K562 (cell line): ENCODE measurements at regions not wholly inside any gene's neighbourhood (a gene's known extent, or its start where the extent isn't known, plus 50 kb on each side); places are given as distances from the start of the nearest gene placed in this dataset.
"Not testable (repeated sequence)": the region's sequence is repeated elsewhere in the genome, so short reads cannot be mapped to it uniquely, and the experiment has no call there.

ENCODE experiments used
- ATAC-seq: fragments of 200-7000 bp; cut with Tn5 transposase; 3 replicates; pipeline ENCODE4 v1.9.1; 2020; ENCODE audit warnings: moderate library complexity
- BruUV-seq: library from RNA; stranded (reverse); fragments of 400-500 nt; replicated peaks from 2 replicates; lab custom pipeline; 2021; lab: Mats Ljungman, UMichigan
- CTCF ChIA-PET: fragments of 300-600 bp; formaldehyde crosslinking; extraction: SDS; loops from one replicate; lab custom pipeline; 2021; ENCODE audit warnings: low intra/inter-chr PET ratio; lab: Yijun Ruan, JAX
- POLR2A ChIA-PET: fragments of 300-600, 350-650 bp; sonication (Branson Sonifier 250); formaldehyde crosslinking; extraction: SDS; loops from one replicate; lab custom pipeline; 2021; ENCODE audit warnings: antibody characterized with exemption, inconsistent platforms; lab: Yijun Ruan, JAX
- DNase-seq, 4 experiments: peaks; one replicate each; pipeline versions ENCODE4 v3.0.0 to v3.0.0-alpha.2; 2011 to 2018; ENCODE audit warnings: low spot score in 3 of 4, mixed read lengths in 3 of 4; ENCODE audit errors: extremely low read depth in 1 of 4
- FAIRE-seq: peaks from 2 replicates; lab custom pipeline; 2011; peaks lifted over from hg19 to GRCh38; lab: Jason Lieb, UNC
- H2AFZ ChIP-seq: 2 replicates; pipeline ENCODE4 v1.6.0; 2011; ENCODE audit warnings: low read depth, low read length, control low read depth, inconsistent platforms
- H3K27ac ChIP-seq: fragments of 200-600 bp; 3 replicates; pipeline ENCODE4 v1.8.0; 2011; ENCODE audit warnings: low read depth, mild to moderate bottlenecking, control low read depth, inconsistent platforms, low read length, moderate library complexity, mixed read lengths; ENCODE audit errors: extremely low read depth
- H3K27me3 ChIP-seq, 2 experiments: fragments of 300-600 bp in 1 of 2; 2 replicates in 1 of 2; 3 replicates in 1 of 2; pipeline versions ENCODE4 v1.6.0 to v1.8.0; 2011; ENCODE audit warnings: inconsistent platforms in 2 of 2, low read length in 2 of 2, mild to moderate bottlenecking in 1 of 2, mixed read lengths in 1 of 2, moderate library complexity in 1 of 2; ENCODE audit not compliant: control insufficient read depth in 2 of 2, insufficient read depth in 2 of 2
- H3K36me3 ChIP-seq: fragments of 300-600 bp; 3 replicates; pipeline ENCODE4 v1.8.0; 2011; ENCODE audit warnings: mild to moderate bottlenecking, low read length, inconsistent platforms; ENCODE audit not compliant: control insufficient read depth, insufficient read depth
- H3K4me1 ChIP-seq, 2 experiments: fragments of 200-600 bp in 1 of 2; replicated peaks in 1 of 2; 2 replicates in 1 of 2; 3 replicates in 1 of 2; pipeline versions ENCODE4 v1.5.1 to v1.8.0; 2011; ENCODE audit warnings: inconsistent platforms in 2 of 2, low read length in 2 of 2, mild to moderate bottlenecking in 1 of 2, mixed read lengths in 1 of 2, moderate library complexity in 1 of 2; ENCODE audit not compliant: control insufficient read depth in 2 of 2, insufficient read depth in 2 of 2
- H3K4me2 ChIP-seq: 2 replicates; pipeline ENCODE4 v1.6.1; 2011; ENCODE audit warnings: low read length, control low read depth, inconsistent platforms, mixed read lengths; ENCODE audit not compliant: insufficient read depth
- H3K4me3 ChIP-seq: fragments of 200-600 bp; sonication (generic), shearing (Covaris generic); 2 replicates; pipeline ENCODE4 v1.5.1; 2016; ENCODE audit warnings: control low read depth, inconsistent platforms
- H3K79me2 ChIP-seq: fragments of 200-600 bp; 3 replicates; pipeline ENCODE4 v1.8.0; 2011; ENCODE audit warnings: low read length, inconsistent platforms; ENCODE audit not compliant: control insufficient read depth, insufficient read depth
- H3K9ac ChIP-seq, 2 experiments: 2 replicates each; pipeline versions ENCODE4 v1.6.0 to v1.6.1; 2011; ENCODE audit warnings: low read depth in 2 of 2, low read length in 2 of 2, control low read depth in 1 of 2, inconsistent platforms in 1 of 2, mild to moderate bottlenecking in 1 of 2, mixed read lengths in 1 of 2; ENCODE audit not compliant: insufficient read depth in 1 of 2
- H3K9me1 ChIP-seq: one replicate; pipeline ENCODE4 v1.6.0; 2011; ENCODE audit warnings: inconsistent platforms, mild to moderate bottlenecking, low read length, moderate library complexity; ENCODE audit not compliant: control insufficient read depth, insufficient read depth
- H3K9me3 ChIP-seq: replicated peaks from 2 replicates; pipeline ENCODE4 v1.5.1; 2011; ENCODE audit warnings: low read depth, low read length, inconsistent platforms; ENCODE audit not compliant: control insufficient read depth, insufficient read depth
- H4K20me1 ChIP-seq: replicated peaks from 2 replicates; pipeline ENCODE4 v1.6.1; 2011; ENCODE audit warnings: low read length, inconsistent platforms, mixed read lengths; ENCODE audit not compliant: control insufficient read depth, insufficient read depth
- BCL6 ChIP-seq: fragments of 250-450 bp; sonication (Bioruptor Pico); IDR thresholded peaks from 2 replicates; pipeline ENCODE4 v1.4.0; 2020
- C11orf30 ChIP-seq: fragments of 450-650 bp; IDR thresholded peaks from 2 replicates; pipeline ENCODE4 v1.6.1; 2016; ENCODE audit warnings: low read depth, mild to moderate bottlenecking
- FOXK2 ChIP-seq, 2 experiments: fragments of 450-650 bp; IDR thresholded peaks in 1 of 2; conservative IDR thresholded peaks in 1 of 2; 2 replicates each; pipeline ENCODE4 v1.6.1; 2016; ENCODE audit warnings: low read depth in 2 of 2, mild to moderate bottlenecking in 1 of 2
- HDAC1 ChIP-seq, 2 experiments: fragments of 450-650 bp; IDR thresholded peaks; 2 replicates each; pipeline ENCODE4 v1.6.1; 2016 to 2017; ENCODE audit warnings: inconsistent platforms in 1 of 2, mild to moderate bottlenecking in 1 of 2, moderate library complexity in 1 of 2
- KDM1A ChIP-seq, 2 experiments: fragments of 450-650 bp; IDR thresholded peaks; 2 replicates each; pipeline ENCODE4 v1.6.1; 2016; ENCODE audit warnings: mild to moderate bottlenecking in 2 of 2
- KHSRP ChIP-seq: fragments of 450-650 bp; IDR thresholded peaks from 2 replicates; pipeline ENCODE4 v1.6.1; 2017
- NFIC ChIP-seq: fragments of 450-650 bp; IDR thresholded peaks from 2 replicates; pipeline ENCODE4 v1.6.1; 2017; ENCODE audit warnings: mild to moderate bottlenecking, inconsistent platforms
- NFIX ChIP-seq: fragments of 250-450 bp; sonication (Bioruptor Pico); IDR thresholded peaks from 2 replicates; pipeline ENCODE4 v1.4.0; 2020; ENCODE audit warnings: low read depth, mild to moderate bottlenecking, moderate library complexity
- NRF1 ChIP-seq, 2 experiments: fragments of 450-650 bp; IDR thresholded peaks in 1 of 2; conservative IDR thresholded peaks in 1 of 2; 2 replicates each; pipeline ENCODE4 v1.6.1; 2014; ENCODE audit warnings: mild to moderate bottlenecking in 2 of 2
- ZKSCAN3 ChIP-seq: fragments of 250-450 bp; sonication (Bioruptor Pico); IDR thresholded peaks from 2 replicates; pipeline ENCODE4 v1.4.0; 2020
- WGBS: fragments of 100-300 bp; shearing (Covaris generic); methylation state at CpG from one replicate; pipeline ENCODE4 v1.1.6; 2016; ENCODE audit warnings: low coverage, mixed read lengths; ENCODE audit not compliant: insufficient coverage; ENCODE audit errors: missing lambda C conversion rate; 5-methylcytosine and 5-hydroxymethylcytosine counted together
- in situ Hi-C: fragments of 300-500 bp; cut with MboI; formaldehyde crosslinking; loops from 4 replicates; pipeline ENCODE4 v1.15.0; 2018; ENCODE audit warnings: inconsistent platforms, mixed read lengths
- intact Hi-C: fragments of 100-400 bp; cut with micrococcal nuclease; formaldehyde crosslinking; loops from 2 replicates; pipeline ENCODE4 v1.14.2; 2022
- TF ChIP-seq, protein P1 (sequence below): sonication (generic); formaldehyde crosslinking; IDR thresholded peaks from 2 replicates; pipeline ENCODE4 v1.8.1; 2023; ENCODE audit warnings: mild to moderate bottlenecking, missing genetic modification reagents

DNA sequence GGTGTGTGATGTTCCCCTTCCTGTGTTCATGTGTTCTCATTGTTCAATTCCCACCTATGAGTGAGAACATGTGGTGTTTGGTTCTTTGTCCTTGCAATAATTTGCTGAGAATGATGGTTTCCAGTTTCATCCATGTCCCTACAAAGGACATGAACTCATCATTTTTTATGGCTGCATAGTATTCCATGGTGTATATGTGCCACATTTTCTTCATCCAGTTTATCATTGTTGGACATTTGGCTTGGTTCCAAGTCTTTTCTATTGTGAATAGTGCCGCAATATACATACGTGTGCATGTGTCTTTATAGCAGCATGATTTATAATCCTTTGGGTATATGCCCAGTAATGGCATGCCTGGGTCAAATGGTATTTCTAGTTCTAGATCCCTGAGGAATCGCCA is 197.5 kb downstream of the ESM1 start:
- H3K4me3 ChIP-seq, H4K20me1 ChIP-seq, DNase-seq: not testable (repeated sequence)
- TF ChIP-seq NFIX: peak; percentile 12; the same call in 1 of the 2 replicates
- TF ChIP-seq NFIC: peak; percentile 65
- TF ChIP-seq KDM1A (IDR thresholded peaks at IDR 0.05): 0 out of 4 replicates have a peak, but pooled peaks of 1 of the 2 experiments have one; percentile 27
- TF ChIP-seq, all 486 proteins: peak for 3; not testable (repeated sequence) for 483
- H3K79me2 ChIP-seq, ATAC-seq, H3K36me3 ChIP-seq, BruUV-seq, H2AFZ ChIP-seq, H3K4me2 ChIP-seq, H3K27me3 ChIP-seq, H3K9ac ChIP-seq, H3K9me1 ChIP-seq, H3K27ac ChIP-seq, FAIRE-seq, in situ Hi-C loops, H3K9me3 ChIP-seq, CTCF ChIA-PET, POLR2A ChIA-PET: not testable (repeated sequence)
- intact Hi-C loops: loop anchor here (5.0 kb wide), 2 partner anchors 46 to 271 kb away; partner anchors contain the start of gene SNX18
- peaks cover 9 to 16% of the 10 kb centered on the region in 2 experiments for H3K4me1 ChIP-seq
- 31% methylated on average over 3 of the region's 3 CpGs for WGBS

DNA sequence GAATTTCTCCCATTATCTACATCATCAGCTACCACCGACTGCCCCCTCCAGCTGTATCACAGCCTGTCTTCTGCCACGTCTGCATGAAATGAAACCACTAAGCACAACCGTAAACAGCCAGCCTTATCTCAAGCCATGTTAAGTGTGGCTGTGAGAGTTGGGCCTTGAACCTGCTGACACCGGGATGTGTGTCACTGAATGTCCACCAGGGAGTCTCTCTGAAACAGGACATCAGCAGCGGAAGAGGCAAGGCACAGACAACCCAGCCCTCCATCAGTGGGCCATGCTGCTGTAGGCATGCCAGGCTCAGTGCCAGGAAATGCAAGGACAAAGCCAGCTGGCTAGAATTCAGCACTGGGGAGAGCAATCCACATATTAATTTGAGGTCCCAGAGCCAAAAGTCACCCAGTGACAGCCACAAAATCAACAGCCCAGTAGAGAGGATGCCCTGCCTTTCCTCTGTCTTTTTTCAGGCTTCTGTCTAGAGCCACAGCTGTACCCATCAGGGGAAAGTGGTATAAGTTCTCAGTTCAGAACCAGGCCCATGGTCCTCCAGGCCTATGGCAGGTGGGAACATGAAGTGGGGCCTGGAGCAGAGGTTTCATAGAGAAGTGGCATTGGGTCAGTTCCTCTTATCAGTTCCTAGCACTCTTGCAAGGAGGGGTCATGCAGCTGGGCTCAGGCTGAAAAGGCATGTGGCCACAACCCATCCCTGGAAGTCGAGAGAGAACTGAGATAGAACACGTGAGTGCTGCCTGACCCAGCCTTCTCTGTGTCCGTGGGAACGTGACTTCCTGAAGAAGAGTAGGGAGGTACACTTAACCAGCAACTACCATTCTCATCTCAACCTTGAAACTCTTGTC is 199.4 kb downstream of the ESM1 start:
- Histone ChIP-seq H3K9me3 (no peaks in the 10 kb centered on the region), H3K27ac (peak overlapping the region; percentile 7; the same call in 2 of the 3 replicates), H3K4me3 (no peak overlapping the region), H4K20me1 (no peaks in the 10 kb centered on the region), H3K36me3 (no peaks in the 10 kb centered on the region), H3K27me3 (no peaks in the 10 kb centered on the region), H3K9ac (peak overlapping the region in 1 of 2 experiments; percentile 19; a peak in 1 of 4 replicates), H2AFZ (peak overlapping the region; percentile 94), H3K4me2 (peak overlapping the region; percentile 64), H3K79me2 (no peaks in the 10 kb centered on the region), H3K4me1 (peaks cover 9 to 16% of the 10 kb centered on the region in 2 experiments), H3K9me1 (no peaks in the 10 kb centered on the region)
- no TSS peak for BruUV-seq
- ATAC-seq (peak; percentile 99), DNase-seq (peak; percentile 46 to 85 (median 68)), FAIRE-seq (peak; percentile 97)
- WGBS: 0% methylated on average over 9 of the region's 9 CpGs
- ChIA-PET POLR2A (interaction anchor here (0.6 to 1.4 kb wide), 5 partner anchors 12 to 366 kb away, joined by 3 read pairs; no protein-coding TSS in a partner anchor), CTCF (interaction anchor here (0.6 kb wide), 1 partner anchor 54 kb away, joined by 3 read pairs; no protein-coding TSS in a partner anchor)
- intact Hi-C loops: loop anchor here (5.0 kb wide), 2 partner anchors 44 to 269 kb away; partner anchors contain the start of gene SNX18
- in situ Hi-C loops: no loop called here
- TF ChIP-seq ZKSCAN3 (CRISPR knock-in tag) (no peak), KHSRP (no peak), NRF1 (conservative IDR thresholded peaks at IDR 0.05 in 1 of 2, IDR thresholded peaks at IDR 0.05 in 1 of 2) (0 out of 4 replicates have a peak, but pooled peaks of 1 of the 2 experiments have one; percentile 8), FOXK2 (conservative IDR thresholded peaks at IDR 0.05 in 1 of 2, IDR thresholded peaks at IDR 0.05 in 1 of 2; ENCODE audit: low read depth in 2 of 2) (peak; percentile 84 to 93), BCL6 (CRISPR knock-in tag) (no peak), HDAC1 (IDR thresholded peaks at IDR 0.05) (peak in 1 of 2 experiments; percentile 42; a peak in 1 of 4 replicates), C11orf30 (peak; percentile 33; the same call in 1 of the 2 replicates)
- TF ChIP-seq, protein P1, sequence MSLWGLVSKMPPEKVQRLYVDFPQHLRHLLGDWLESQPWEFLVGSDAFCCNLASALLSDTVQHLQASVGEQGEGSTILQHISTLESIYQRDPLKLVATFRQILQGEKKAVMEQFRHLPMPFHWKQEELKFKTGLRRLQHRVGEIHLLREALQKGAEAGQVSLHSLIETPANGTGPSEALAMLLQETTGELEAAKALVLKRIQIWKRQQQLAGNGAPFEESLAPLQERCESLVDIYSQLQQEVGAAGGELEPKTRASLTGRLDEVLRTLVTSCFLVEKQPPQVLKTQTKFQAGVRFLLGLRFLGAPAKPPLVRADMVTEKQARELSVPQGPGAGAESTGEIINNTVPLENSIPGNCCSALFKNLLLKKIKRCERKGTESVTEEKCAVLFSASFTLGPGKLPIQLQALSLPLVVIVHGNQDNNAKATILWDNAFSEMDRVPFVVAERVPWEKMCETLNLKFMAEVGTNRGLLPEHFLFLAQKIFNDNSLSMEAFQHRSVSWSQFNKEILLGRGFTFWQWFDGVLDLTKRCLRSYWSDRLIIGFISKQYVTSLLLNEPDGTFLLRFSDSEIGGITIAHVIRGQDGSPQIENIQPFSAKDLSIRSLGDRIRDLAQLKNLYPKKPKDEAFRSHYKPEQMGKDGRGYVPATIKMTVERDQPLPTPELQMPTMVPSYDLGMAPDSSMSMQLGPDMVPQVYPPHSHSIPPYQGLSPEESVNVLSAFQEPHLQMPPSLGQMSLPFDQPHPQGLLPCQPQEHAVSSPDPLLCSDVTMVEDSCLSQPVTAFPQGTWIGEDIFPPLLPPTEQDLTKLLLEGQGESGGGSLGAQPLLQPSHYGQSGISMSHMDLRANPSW: no peak
